GM10266 (cell line): ENCODE measurements at regions not wholly inside any gene's neighbourhood (a gene's known extent, or its start where the extent isn't known, plus 50 kb on each side); places are given as distances from the start of the nearest gene placed in this dataset.

Source experiments
- DNase-seq: peaks from one replicate; pipeline ENCODE4 v3.0.0; 2012; ENCODE audit errors: extremely low spot score
- CTCF ChIP-seq: IDR thresholded peaks from 2 replicates; pipeline ENCODE4 v1.5.1; 2012; ENCODE audit warnings: mild to moderate bottlenecking, low read depth; ENCODE audit not compliant: control insufficient read depth, insufficient read depth; ENCODE audit errors: missing control alignments

- no peak for TF ChIP-seq CTCF
- no peak for DNase-seq
Measured at GRCh38 chr1:170303034-170303433, 157.3 kb downstream of the NTMT2 start.

GRCh38 chr1:170305777-170306512, 160.2 kb downstream of the NTMT2 start:
- no peak for TF ChIP-seq CTCF
- no peak for DNase-seq

GRCh38 chr1:170306513-170306910, 160.8 kb downstream of the NTMT2 start:
- no peak for DNase-seq
- no peak for TF ChIP-seq CTCF

GRCh38 chr1:170306948-170307347, 161.2 kb downstream of the NTMT2 start:
- no peak for DNase-seq
- no peak for TF ChIP-seq CTCF

- no peak for DNase-seq
- no peak for TF ChIP-seq CTCF
Measured at GRCh38 chr1:170307426-170307825, 161.7 kb downstream of the NTMT2 start.

GRCh38 chr1:170309389-170310013, 163.7 kb downstream of the NTMT2 start:
- no peak for TF ChIP-seq CTCF
- no peak for DNase-seq

- DNase-seq = no peak
- no peak for TF ChIP-seq CTCF
Measured at GRCh38 chr1:170310014-170310405, 164.3 kb downstream of the NTMT2 start.
